GM19025 (cell line): ENCODE measurements at regions not wholly inside any gene's neighbourhood (a gene's known extent, or its start where the extent isn't known, plus 50 kb on each side); places are given as distances from the start of the nearest gene placed in this dataset.

Experiments used
- ATAC-seq: cut with Tn5 transposase; IDR thresholded peaks from one replicate; pipeline ENCODE4 v1.9.1; 2021; ENCODE audit warnings: mild to moderate bottlenecking, low read depth, moderate library complexity; ENCODE audit not compliant: unreplicated experiment

DNA sequence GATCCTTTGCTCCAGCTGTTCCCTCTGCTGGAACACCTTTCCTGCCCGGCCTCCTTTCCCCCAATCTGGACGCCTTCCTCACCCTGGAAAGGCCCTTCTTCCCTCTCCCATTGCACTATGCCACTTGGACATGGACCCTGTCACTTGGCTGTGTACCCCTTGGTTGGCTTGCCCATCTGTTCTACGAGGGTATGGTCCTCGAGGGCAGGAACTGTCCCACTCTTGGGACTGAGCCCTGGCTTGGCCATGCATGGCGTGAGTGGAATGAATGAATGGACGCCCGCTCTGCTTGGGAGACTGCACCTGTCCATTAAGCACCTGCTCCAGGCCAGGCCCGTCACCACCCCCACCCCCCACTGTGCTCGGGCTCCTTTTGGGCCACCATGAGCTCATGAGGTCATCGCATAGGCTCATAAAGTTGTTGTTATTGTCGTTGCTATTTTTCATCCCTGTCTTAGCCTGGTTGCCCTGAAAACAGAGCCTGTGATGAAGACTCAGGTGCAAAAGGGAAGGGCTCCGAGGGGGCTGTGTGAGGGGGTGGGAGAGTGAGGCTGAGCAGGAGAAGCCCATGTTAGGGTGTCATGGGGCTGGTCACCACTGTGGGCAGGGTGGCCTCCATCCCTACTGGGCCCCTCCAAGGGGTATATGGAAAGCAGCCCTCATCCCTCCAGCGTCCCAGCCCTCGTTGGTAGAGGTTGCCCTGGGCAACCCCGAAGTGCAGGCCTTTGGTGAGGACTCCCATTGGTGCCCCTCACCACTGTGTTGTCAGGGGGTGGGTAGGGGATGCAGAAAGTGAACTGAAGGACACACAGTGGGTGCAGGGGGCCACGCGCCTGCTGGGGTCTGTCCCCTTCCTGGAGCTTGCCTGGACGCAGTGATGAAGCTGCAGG lies 57.2 kb upstream of the IER5L start:
- no peak for ATAC-seq

DNA sequence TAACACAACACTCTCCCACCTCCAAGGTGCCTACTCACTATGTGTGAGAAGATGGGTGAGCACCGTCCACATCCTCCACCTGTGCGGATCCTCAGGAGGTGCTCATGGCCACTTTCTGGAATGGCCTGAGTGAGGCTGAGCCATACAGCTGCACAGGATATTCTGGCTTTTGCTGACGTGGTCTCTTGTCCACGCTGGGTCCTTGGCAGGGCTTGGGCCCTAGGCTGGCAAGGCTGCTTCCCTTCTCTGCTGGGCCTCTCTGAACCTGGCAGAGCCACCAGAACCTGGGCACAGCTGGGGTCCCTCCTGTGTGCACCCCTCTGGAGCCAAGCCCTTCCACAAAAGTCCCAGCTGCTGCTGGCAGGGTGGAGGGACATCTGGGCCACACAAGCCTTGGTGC lies 56.4 kb upstream of the IER5L start:
- no peak for ATAC-seq

- no peak for ATAC-seq
Observed at GRCh38 chr9:129232839-129233591, 55.0 kb upstream of the IER5L start.

GRCh38 chr9:129231759-129232158 lies 53.7 kb upstream of the IER5L start:
- no peak for ATAC-seq

DNA sequence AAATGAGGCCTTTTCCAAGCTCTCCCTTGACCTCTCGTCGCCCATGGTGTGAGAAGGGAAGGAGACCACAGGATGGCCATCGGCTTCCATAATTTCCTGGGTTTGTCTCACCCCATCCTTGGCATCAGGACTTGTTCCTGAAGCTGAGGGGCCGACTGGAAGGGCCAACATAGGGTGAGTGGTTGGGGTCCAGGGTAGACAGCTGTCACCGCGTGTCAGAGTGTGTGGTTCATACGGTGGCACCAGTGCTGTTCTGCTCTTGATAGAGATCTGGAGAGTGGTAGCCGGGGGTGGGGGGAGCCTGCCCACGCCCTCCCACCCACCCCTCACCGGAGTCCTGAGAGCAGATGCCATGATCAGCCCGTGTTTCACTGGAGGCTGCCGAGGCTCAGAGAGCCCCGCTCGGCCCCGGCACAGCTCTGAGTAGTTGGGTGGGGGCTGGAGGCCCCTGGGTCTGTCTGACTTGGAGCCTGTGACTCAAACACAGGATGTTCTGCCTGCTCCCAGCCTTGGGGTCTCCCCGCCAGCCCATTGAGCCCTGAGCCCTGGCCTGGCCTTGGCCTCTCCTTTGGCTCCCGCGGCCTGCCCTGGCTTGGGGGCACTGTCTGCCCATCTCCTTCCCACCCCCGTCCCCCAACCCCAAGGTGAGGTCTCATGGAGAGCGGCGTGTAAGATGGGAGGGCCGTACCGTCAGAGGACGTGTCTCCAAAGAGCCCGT lies 53.1 kb upstream of the IER5L start:
- ATAC-seq, result no peak

DNA sequence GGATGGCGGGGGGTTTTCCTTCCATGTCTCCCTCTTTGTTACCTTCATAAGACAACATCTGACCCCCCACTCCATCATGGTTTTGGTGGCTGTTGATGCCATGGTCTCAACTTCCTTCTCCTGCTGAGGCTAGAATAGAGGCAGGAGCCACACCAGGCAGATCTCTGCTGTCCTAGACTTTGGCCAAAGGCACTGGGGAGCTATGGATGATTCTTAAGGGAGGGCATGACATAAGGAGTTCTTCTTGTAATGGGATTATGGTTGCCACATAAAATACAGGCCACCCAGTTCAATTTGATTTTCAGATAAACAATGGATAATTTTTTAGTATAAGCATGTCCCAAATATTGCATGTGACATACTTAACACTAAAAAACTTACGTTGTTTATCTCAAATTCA lies 52.2 kb upstream of the IER5L start:
- ATAC-seq, result no peak
